DMS79 (cell line): ENCODE measurements at regions not wholly inside any gene's neighbourhood (a gene's known extent, or its start where the extent isn't known, plus 50 kb on each side); places are given as distances from the start of the nearest gene placed in this dataset.

Source experiments
- DNase-seq: peaks from one replicate; lab custom pipeline; 2025; lab: John Stamatoyannopoulos, UW

- no peak for DNase-seq
These were observed 220.0 kb upstream of the ZBED5 start for GRCh38 chr11:11077898-11078297.

GRCh38 chr11:11076879-11077278, 219.0 kb upstream of the ZBED5 start:
- no peak for DNase-seq

- DNase-seq: no peak
These were observed 218.4 kb upstream of the ZBED5 start for GRCh38 chr11:11076276-11076675.

- DNase-seq: no peak
These were observed 217.8 kb upstream of the ZBED5 start for GRCh38 chr11:11075515-11076171.

GRCh38 chr11:11074686-11075335, 217.0 kb upstream of the ZBED5 start:
- DNase-seq: no peak

- no peak for DNase-seq
These were observed 216.1 kb upstream of the ZBED5 start for GRCh38 chr11:11073996-11074395.

GRCh38 chr11:11072067-11072466, 214.2 kb upstream of the ZBED5 start:
- DNase-seq: no peak

- no peak for DNase-seq
These were observed 213.6 kb upstream of the ZBED5 start for GRCh38 chr11:11071486-11071885.

- DNase-seq: no peak
These were observed 213.1 kb upstream of the ZBED5 start for GRCh38 chr11:11070976-11071375.

- no peak for DNase-seq
These were observed 212.3 kb upstream of the ZBED5 start for GRCh38 chr11:11069841-11070835.

GRCh38 chr11:11068113-11068512, 210.3 kb upstream of the ZBED5 start:
- no peak for DNase-seq

- no peak for DNase-seq
These were observed 207.5 kb upstream of the ZBED5 start for GRCh38 chr11:11065396-11065795.

GRCh38 chr11:11057472-11057854, 199.6 kb upstream of the ZBED5 start:
- no peak for DNase-seq

- DNase-seq: no peak
These were observed 199.1 kb upstream of the ZBED5 start for GRCh38 chr11:11056749-11057471.

- DNase-seq: no peak
These were observed 198.5 kb upstream of the ZBED5 start for GRCh38 chr11:11056316-11056715.

- no peak for DNase-seq
These were observed 190.2 kb upstream of the ZBED5 start for GRCh38 chr11:11047851-11048610.

- no peak for DNase-seq
These were observed 188.9 kb upstream of the ZBED5 start for GRCh38 chr11:11046781-11047180.

GRCh38 chr11:11045156-11045930, 187.5 kb upstream of the ZBED5 start:
- DNase-seq: no peak

- DNase-seq: no peak
These were observed 186.4 kb upstream of the ZBED5 start for GRCh38 chr11:11044137-11044855.

GRCh38 chr11:11043721-11044120, 185.9 kb upstream of the ZBED5 start:
- DNase-seq: no peak
